SK-N-SH (cell line): ENCODE measurements at regions not wholly inside any gene's neighbourhood (a gene's known extent, or its start where the extent isn't known, plus 50 kb on each side); places are given as distances from the start of the nearest gene placed in this dataset.

Experiments
- CTCF ChIA-PET: fragments of 300-600, 350-600 bp; formaldehyde crosslinking; extraction: SDS; loops from one replicate; lab custom pipeline; 2021; lab: Yijun Ruan, JAX
- POLR2A ChIA-PET: fragments of 350-600 bp; sonication (Branson Sonifier 250); formaldehyde crosslinking; extraction: SDS; loops from one replicate; lab custom pipeline; 2020; ENCODE audit warnings: antibody characterized with exemption, inconsistent platforms; lab: Yijun Ruan, JAX
- DNase-seq: peaks from one replicate; pipeline ENCODE4 v3.0.0; 2012
- H2AFZ ChIP-seq: fragments of 200-600 bp; sonication (generic); 2 replicates; pipeline ENCODE4 v1.8.1; 2016; ENCODE audit warnings: antibody characterized with exemption, mild to moderate bottlenecking, low read depth
- H3F3A ChIP-seq: fragments of 200-600 bp; sonication (generic); replicated peaks from 2 replicates; pipeline ENCODE3; 2016; ENCODE audit warnings: antibody characterized with exemption, mild to moderate bottlenecking; ENCODE audit not compliant: insufficient read depth
- H3K27ac ChIP-seq, 2 experiments: fragments of 200-500 bp in 1 of 2; fragments of 200-600 bp in 1 of 2; sonication (Bioruptor generic) in 1 of 2; sonication (generic), shearing (Covaris generic) in 1 of 2; 2 replicates each; pipeline versions ENCODE4 v1.5.1 to v1.6.1; 2014 to 2016; ENCODE audit warnings: low read depth in 2 of 2, inconsistent platforms in 1 of 2, low read length in 1 of 2, mild to moderate bottlenecking in 1 of 2, mixed read lengths in 1 of 2
- H3K27me3 ChIP-seq: fragments of 200-600 bp; sonication (generic), shearing (Covaris generic); 2 replicates; pipeline ENCODE4 v1.6.1; 2016; ENCODE audit warnings: mixed run types; ENCODE audit not compliant: insufficient read depth
- H3K36me3 ChIP-seq, 2 experiments: fragments of 200-500 bp in 1 of 2; fragments of 200-600 bp in 1 of 2; sonication (Bioruptor generic) in 1 of 2; sonication (generic) in 1 of 2; replicated peaks in 1 of 2; 2 replicates each; pipeline versions ENCODE3 to v1.5.1; 2014 to 2016; ENCODE audit warnings: low read length in 1 of 2, mild to moderate bottlenecking in 1 of 2; ENCODE audit not compliant: insufficient read depth in 2 of 2, control insufficient read depth in 1 of 2
- H3K4me1 ChIP-seq, 2 experiments: fragments of 200-500 bp in 1 of 2; fragments of 200-600 bp in 1 of 2; sonication (Bioruptor generic) in 1 of 2; sonication (generic), shearing (Covaris generic) in 1 of 2; 2 replicates each; pipeline versions ENCODE4 v1.5.1 to v1.6.1; 2014 to 2016; ENCODE audit warnings: low read depth in 1 of 2, low read length in 1 of 2, mixed run types in 1 of 2; ENCODE audit not compliant: insufficient read depth in 2 of 2, control insufficient read depth in 1 of 2
- H3K4me2 ChIP-seq: fragments of 200-600 bp; sonication (generic), shearing (Covaris generic); 2 replicates; pipeline ENCODE4 v1.6.1; 2017; ENCODE audit warnings: mixed run types
- H3K4me3 ChIP-seq, 2 experiments: fragments of 200-500 bp in 1 of 2; fragments of 200-600 bp in 1 of 2; sonication (Bioruptor generic) in 1 of 2; sonication (generic), shearing (Covaris generic) in 1 of 2; 2 replicates each; pipeline versions ENCODE4 v1.5.1 to v1.8.1; 2014 to 2016; ENCODE audit warnings: low read depth in 2 of 2, inconsistent platforms in 1 of 2, low read length in 1 of 2, mild to moderate bottlenecking in 1 of 2, mixed read lengths in 1 of 2, moderate library complexity in 1 of 2
- H3K79me2 ChIP-seq: fragments of 200-600 bp; sonication (generic); 2 replicates; pipeline ENCODE4 v1.8.1; 2017; ENCODE audit warnings: mild to moderate bottlenecking; ENCODE audit not compliant: insufficient read depth
- H3K9ac ChIP-seq: fragments of 200-600 bp; sonication (generic); 2 replicates; pipeline ENCODE4 v1.6.1; 2017; ENCODE audit warnings: mixed run types
- H3K9me2 ChIP-seq: fragments of 200-600 bp; sonication (generic); 2 replicates; pipeline ENCODE4 v1.6.1; 2017; ENCODE audit warnings: mixed run types
- H3K9me3 ChIP-seq: fragments of 200-600 bp; sonication (generic); 2 replicates; pipeline ENCODE4 v1.6.1; 2017; ENCODE audit warnings: mixed run types, mild to moderate bottlenecking, moderate library complexity
- H4K20me1 ChIP-seq: fragments of 200-600 bp; sonication (generic); 2 replicates; pipeline ENCODE4 v1.6.1; 2017; ENCODE audit warnings: mild to moderate bottlenecking, mixed run types; ENCODE audit not compliant: insufficient read depth
- CHD2 ChIP-seq: fragments of 150-350 bp; IDR thresholded peaks from 2 replicates; pipeline ENCODE4 v1.6.1; 2018; ENCODE audit warnings: low read length; ENCODE audit not compliant: partially characterized antibody
- CTCF ChIP-seq: fragments of 200-600 bp; sonication (generic); IDR thresholded peaks from 2 replicates; pipeline ENCODE4 v1.6.1; 2017; ENCODE audit warnings: antibody characterized with exemption, mild to moderate bottlenecking, moderate library complexity
- EZH2phosphoT487 ChIP-seq: fragments of 200-600 bp; sonication (generic); IDR thresholded peaks from 2 replicates; pipeline ENCODE4 v1.6.1; 2017; ENCODE audit warnings: low read depth, mixed run types, mild to moderate bottlenecking, antibody characterized with exemption, moderate library complexity, borderline replicate concordance
- FOXM1 ChIP-seq: IDR thresholded peaks from 2 replicates; pipeline ENCODE4 v1.4.0; 2012; ENCODE audit warnings: low read depth, mild to moderate bottlenecking
- GABPA ChIP-seq: IDR thresholded peaks from 2 replicates; pipeline ENCODE4 v1.4.0; 2012; ENCODE audit warnings: low read depth, mild to moderate bottlenecking
- GATA2 ChIP-seq: sonication (generic); formaldehyde crosslinking; IDR thresholded peaks from 2 replicates; pipeline ENCODE4 v1.5.0; 2020; ENCODE audit warnings: mild to moderate bottlenecking, missing genetic modification reagents
- JUND ChIP-seq: IDR thresholded peaks from 2 replicates; pipeline ENCODE4 v1.4.0; 2012
- NFIC ChIP-seq: IDR thresholded peaks from 2 replicates; pipeline ENCODE4 v1.4.0; 2012; ENCODE audit warnings: borderline replicate concordance
- RAD21 ChIP-seq: IDR thresholded peaks from 2 replicates; pipeline ENCODE4 v1.6.1; 2012; ENCODE audit warnings: mild to moderate bottlenecking, low read length
- REST ChIP-seq: IDR thresholded peaks from 2 replicates; pipeline ENCODE4 v1.6.1; 2012; ENCODE audit warnings: mild to moderate bottlenecking, low read depth, low read length, moderate library complexity
- RFX5 ChIP-seq: IDR thresholded peaks from 2 replicates; pipeline ENCODE4 v1.6.1; 2012; ENCODE audit warnings: mild to moderate bottlenecking, improper control_type of control experiment, low read length
- TCF12 ChIP-seq: IDR thresholded peaks from 2 replicates; pipeline ENCODE4 v1.4.0; 2012
- TEAD4 ChIP-seq: IDR thresholded peaks from 2 replicates; pipeline ENCODE4 v1.4.0; 2012; ENCODE audit warnings: mild to moderate bottlenecking, borderline replicate concordance; ENCODE audit not compliant: insufficient read depth
- USF1 ChIP-seq: IDR thresholded peaks from 2 replicates; pipeline ENCODE4 v1.4.0; 2012; ENCODE audit warnings: low read depth, borderline replicate concordance
- USF2 ChIP-seq: fragments of 150-350 bp; IDR thresholded peaks from 2 replicates; pipeline ENCODE4 v1.6.1; 2017; ENCODE audit warnings: antibody characterized with exemption, low read length, low read depth, borderline replicate concordance
- YY1 ChIP-seq: IDR thresholded peaks from 2 replicates; pipeline ENCODE4 v1.4.0; 2012; ENCODE audit warnings: low read depth, mild to moderate bottlenecking
- WGBS: methylation state at CpG from one replicate; pipeline ENCODE4 v1.1.6; 2017; ENCODE audit warnings: low lambda C conversion rate; 5-methylcytosine and 5-hydroxymethylcytosine counted together

GRCh38 chr18:27636576-27637085, 451.5 kb upstream of the CHST9 start:
- Histone ChIP-seq H2AFZ (no peak overlapping the region), H3K27me3 (no peaks in the 10 kb centered on the region), H3K9ac (no peak overlapping the region), H3K79me2 (no peaks in the 10 kb centered on the region), H3K36me3 (no peaks in the 10 kb centered on the region), H3F3A (no peaks in the 10 kb centered on the region), H3K4me1 (no peaks in the 10 kb centered on the region), H3K9me3 (no peaks in the 10 kb centered on the region), H3K4me3 (no peak overlapping the region), H3K4me2 (no peak overlapping the region), H3K9me2 (no peaks in the 10 kb centered on the region)
- ChIA-PET CTCF (no interaction called here), POLR2A (no interaction called here)
- WGBS: 62% methylated on average over 9 of the region's 9 CpGs
- DNase-seq: no peak
- TF ChIP-seq RAD21 (no peak), FOXM1 (no peak), CHD2 (no peak), TEAD4 (no peak), JUND (no peak), RFX5 (no peak), REST (no peak), USF2 (no peak), GABPA (no peak), CTCF (no peak), TCF12 (no peak), EZH2phosphoT487 (no peak), NFIC (no peak), YY1 (no peak), GATA2 (CRISPR knock-in tag) (no peak), USF1 (no peak)
- TF ChIP-seq, all 33 proteins: peak for 0
- H3K27ac ChIP-seq: no peak overlapping the region
- no peaks in the 10 kb centered on the region for H4K20me1 ChIP-seq
